Endothelial cell of umbilical vein (primary cell): ENCODE measurements at regions not wholly inside any gene's neighbourhood (a gene's known extent, or its start where the extent isn't known, plus 50 kb on each side); places are given as distances from the start of the nearest gene placed in this dataset.

Experiments
- BruUV-seq: library from RNA; stranded (reverse); fragments of 400-500 nt; replicated peaks from 2 replicates; lab custom pipeline; 2021; lab: Mats Ljungman, UMichigan
- CTCF ChIA-PET: fragments of 300-600, 350-600 bp; sonication (Branson Sonifier 250); formaldehyde crosslinking; loops from one replicate; lab custom pipeline; 2021; ENCODE audit warnings: antibody characterized with exemption, inconsistent platforms; lab: Charles Lee
- POLR2A ChIA-PET: fragments of 300-600, 350-600 bp; sonication (Branson Sonifier 250); formaldehyde crosslinking; loops from one replicate; lab custom pipeline; 2021; ENCODE audit warnings: antibody characterized with exemption, inconsistent platforms; lab: Charles Lee
- DNase-seq: peaks from one replicate; pipeline ENCODE4 v3.0.0-alpha.2; 2011; ENCODE audit warnings: low read depth, low spot score
- FAIRE-seq: peaks from 2 replicates; lab custom pipeline; 2011; peaks lifted over from hg19 to GRCh38; lab: Jason Lieb, UNC
- H2AFZ ChIP-seq: 2 replicates; pipeline ENCODE4 v1.6.0; 2012; ENCODE audit warnings: low read depth, low read length, control low read depth, inconsistent platforms
- H3K27ac ChIP-seq: 2 replicates; pipeline ENCODE4 v1.5.1; 2011; ENCODE audit warnings: low read depth, mild to moderate bottlenecking, control low read depth, low read length, moderate library complexity; ENCODE audit not compliant: insufficient read depth
- H3K27me3 ChIP-seq, 2 experiments: 2 replicates each; pipeline versions ENCODE4 v1.6.0 to v1.6.1; 2011; ENCODE audit warnings: low read length in 2 of 2, mixed read lengths in 1 of 2; ENCODE audit not compliant: control insufficient read depth in 2 of 2, insufficient read depth in 2 of 2
- H3K36me3 ChIP-seq, 2 experiments: 2 replicates in 1 of 2; 3 replicates in 1 of 2; pipeline ENCODE4 v1.5.1; 2011; ENCODE audit warnings: low read length in 2 of 2, mild to moderate bottlenecking in 1 of 2, moderate library complexity in 1 of 2; ENCODE audit not compliant: control insufficient read depth in 2 of 2, insufficient read depth in 2 of 2; ENCODE audit errors: extremely low read depth in 1 of 2
- H3K4me1 ChIP-seq: 3 replicates; pipeline ENCODE4 v1.5.1; 2011; ENCODE audit warnings: mild to moderate bottlenecking, low read length; ENCODE audit not compliant: control insufficient read depth, insufficient read depth; ENCODE audit errors: extremely low read depth
- H3K4me2 ChIP-seq: 2 replicates; pipeline ENCODE4 v1.6.1; 2011; ENCODE audit warnings: low read length, control low read depth, mixed read lengths; ENCODE audit not compliant: insufficient read depth
- H3K4me3 ChIP-seq, 3 experiments: fragments of 200-600 bp in 1 of 3; sonication (generic), shearing (Covaris generic) in 1 of 3; replicated peaks in 1 of 3; 2 replicates each; pipeline ENCODE4 v1.5.1; 2011 to 2016; ENCODE audit warnings: control low read depth in 3 of 3, low read length in 3 of 3, mild to moderate bottlenecking in 2 of 3, inconsistent platforms in 1 of 3, low read depth in 1 of 3, moderate library complexity in 1 of 3; ENCODE audit not compliant: insufficient read depth in 1 of 3
- H3K79me2 ChIP-seq: 2 replicates; pipeline ENCODE4 v1.6.0; 2012; ENCODE audit warnings: low read length, inconsistent platforms; ENCODE audit not compliant: control insufficient read depth, insufficient read depth
- H3K9ac ChIP-seq: replicated peaks from 2 replicates; pipeline ENCODE3; 2011; ENCODE audit warnings: low read length, control low read depth; ENCODE audit not compliant: insufficient read depth; ENCODE audit errors: extremely low read depth
- H3K9me1 ChIP-seq: replicated peaks from 3 replicates; pipeline ENCODE4 v1.6.0; 2011; ENCODE audit warnings: mild to moderate bottlenecking, low read length; ENCODE audit not compliant: control insufficient read depth, insufficient read depth; ENCODE audit errors: extremely low read depth
- H3K9me3 ChIP-seq: replicated peaks from 2 replicates; pipeline ENCODE4 v1.5.1; 2012; ENCODE audit warnings: low read length, inconsistent platforms; ENCODE audit not compliant: control insufficient read depth, insufficient read depth
- H4K20me1 ChIP-seq: replicated peaks from 2 replicates; pipeline ENCODE3; 2011; ENCODE audit warnings: mild to moderate bottlenecking, low read length; ENCODE audit not compliant: control insufficient read depth, insufficient read depth; ENCODE audit errors: extremely low read depth
- EZH2 ChIP-seq: IDR thresholded peaks from 2 replicates; pipeline ENCODE4 v1.6.1; 2012; ENCODE audit warnings: borderline replicate concordance, low read depth, mild to moderate bottlenecking, moderate library complexity, low read length, inconsistent platforms; ENCODE audit not compliant: severe bottlenecking
- FOS ChIP-seq: IDR thresholded peaks from 2 replicates; pipeline ENCODE4 v1.6.1; 2011; ENCODE audit warnings: mild to moderate bottlenecking, low read length, moderate library complexity, borderline replicate concordance; ENCODE audit not compliant: insufficient read depth
- GATA2 ChIP-seq: IDR thresholded peaks from 2 replicates; pipeline ENCODE4 v1.7.0; 2011; ENCODE audit warnings: low read depth, mild to moderate bottlenecking, moderate library complexity, mixed read lengths, low read length; ENCODE audit not compliant: insufficient read length, insufficient read depth
- JUN ChIP-seq: IDR thresholded peaks from 2 replicates; pipeline ENCODE4 v1.6.1; 2011; ENCODE audit warnings: borderline replicate concordance, low read depth; ENCODE audit not compliant: insufficient read length, insufficient read depth
- MYC ChIP-seq: IDR thresholded peaks from one replicate; pipeline ENCODE4 v1.6.1; 2011; ENCODE audit warnings: mild to moderate bottlenecking, low read depth, low read length
- POLR2A ChIP-seq: IDR thresholded peaks from 2 replicates; pipeline ENCODE4 v1.6.1; 2012; ENCODE audit warnings: low read depth, mild to moderate bottlenecking, control low read depth, low read length
- POLR2AphosphoS5 ChIP-seq: IDR thresholded peaks from 2 replicates; pipeline ENCODE4 v1.6.1; 2012; ENCODE audit warnings: low read depth, mild to moderate bottlenecking, control low read depth, low read length, moderate library complexity; ENCODE audit not compliant: insufficient read depth
- dilution Hi-C: fragments of 300-500 bp; cut with MboI; formaldehyde crosslinking; loops from one replicate; pipeline ENCODE4 v1.15.0; 2019; ENCODE audit warnings: low sequenced_read_pairs; ENCODE audit not compliant: extremely low pct_ligation_motif_present
- intact Hi-C: fragments of 100-400 bp; cut with micrococcal nuclease; formaldehyde crosslinking; loops from one replicate; pipeline ENCODE4 v1.10.0; 2022
- TF ChIP-seq, protein P1 (sequence below): IDR thresholded peaks from 2 replicates; pipeline ENCODE4 v1.6.1; 2011; ENCODE audit not compliant: insufficient read depth, insufficient read length
- TF ChIP-seq, protein P2 (sequence below), 2 donors: IDR thresholded peaks; 1 replicate in 1 of 2; 2 replicates in 1 of 2; pipeline ENCODE4 v1.5.1; 2011; ENCODE audit warnings: low read length in 2 of 2, mild to moderate bottlenecking in 2 of 2, moderate library complexity in 2 of 2, control low read depth in 1 of 2, inconsistent platforms in 1 of 2, low read depth in 1 of 2; ENCODE audit not compliant: insufficient read depth in 1 of 2; ENCODE audit errors: extremely low read depth in 1 of 2

DNA sequence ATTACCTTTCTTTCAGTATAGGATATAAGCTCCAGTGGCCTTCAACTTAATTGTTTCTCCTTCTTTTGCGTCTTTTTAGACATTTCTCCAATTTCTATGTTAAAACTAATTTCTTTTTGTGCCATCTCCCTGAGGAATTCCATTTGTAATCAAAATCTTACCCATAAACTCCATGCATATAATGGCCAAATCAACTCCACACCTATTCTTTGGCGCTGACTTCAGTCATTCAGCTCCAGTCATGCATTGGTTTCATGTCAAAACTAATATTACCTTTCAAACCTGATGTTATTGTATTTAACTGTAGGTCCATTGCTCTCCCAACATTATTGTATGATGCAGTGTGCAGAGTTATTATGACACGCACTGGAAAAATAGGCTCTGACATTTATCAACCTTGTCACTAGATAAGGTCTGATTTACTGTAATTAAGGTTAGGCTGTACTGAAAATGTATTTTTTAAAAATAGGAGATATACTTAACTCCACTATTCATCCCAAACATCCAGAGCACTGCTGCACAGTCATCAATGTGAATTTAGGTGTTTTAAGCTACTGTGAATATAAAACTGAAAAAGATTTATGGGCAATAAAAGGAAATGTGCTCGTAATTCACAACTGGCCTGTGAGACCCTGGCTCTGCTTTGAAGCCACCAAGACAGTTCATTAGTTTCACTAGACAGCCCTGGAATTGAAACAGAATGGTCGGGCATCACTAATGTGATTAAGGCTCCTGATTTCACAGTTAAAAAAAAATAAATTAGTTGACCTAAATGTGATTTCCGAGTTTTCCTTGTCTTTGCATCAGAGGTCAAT is 180.6 kb upstream of the GRIA4 start:
- intact Hi-C loops: no loop called here
- H3K9ac ChIP-seq: no peak overlapping the region
- no peaks in the 10 kb centered on the region for H4K20me1 ChIP-seq
- H3K27ac ChIP-seq: no peak overlapping the region
- CTCF ChIA-PET: no interaction called here
- H3K4me3 ChIP-seq: no peak overlapping the region
- no peaks in the 10 kb centered on the region for H3K9me3 ChIP-seq
- no peak for TF ChIP-seq EZH2
- TF ChIP-seq FOS: no peak
- no peak for TF ChIP-seq POLR2AphosphoS5
- TF ChIP-seq, protein P1, sequence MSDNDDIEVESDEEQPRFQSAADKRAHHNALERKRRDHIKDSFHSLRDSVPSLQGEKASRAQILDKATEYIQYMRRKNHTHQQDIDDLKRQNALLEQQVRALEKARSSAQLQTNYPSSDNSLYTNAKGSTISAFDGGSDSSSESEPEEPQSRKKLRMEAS: no peak
- TF ChIP-seq GATA2: no peak
- no peak for TF ChIP-seq JUN
- TF ChIP-seq POLR2A: no peak
- no peak for TF ChIP-seq MYC
- TF ChIP-seq, protein P2, sequence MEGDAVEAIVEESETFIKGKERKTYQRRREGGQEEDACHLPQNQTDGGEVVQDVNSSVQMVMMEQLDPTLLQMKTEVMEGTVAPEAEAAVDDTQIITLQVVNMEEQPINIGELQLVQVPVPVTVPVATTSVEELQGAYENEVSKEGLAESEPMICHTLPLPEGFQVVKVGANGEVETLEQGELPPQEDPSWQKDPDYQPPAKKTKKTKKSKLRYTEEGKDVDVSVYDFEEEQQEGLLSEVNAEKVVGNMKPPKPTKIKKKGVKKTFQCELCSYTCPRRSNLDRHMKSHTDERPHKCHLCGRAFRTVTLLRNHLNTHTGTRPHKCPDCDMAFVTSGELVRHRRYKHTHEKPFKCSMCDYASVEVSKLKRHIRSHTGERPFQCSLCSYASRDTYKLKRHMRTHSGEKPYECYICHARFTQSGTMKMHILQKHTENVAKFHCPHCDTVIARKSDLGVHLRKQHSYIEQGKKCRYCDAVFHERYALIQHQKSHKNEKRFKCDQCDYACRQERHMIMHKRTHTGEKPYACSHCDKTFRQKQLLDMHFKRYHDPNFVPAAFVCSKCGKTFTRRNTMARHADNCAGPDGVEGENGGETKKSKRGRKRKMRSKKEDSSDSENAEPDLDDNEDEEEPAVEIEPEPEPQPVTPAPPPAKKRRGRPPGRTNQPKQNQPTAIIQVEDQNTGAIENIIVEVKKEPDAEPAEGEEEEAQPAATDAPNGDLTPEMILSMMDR (IDR thresholded peaks at IDR 0.05; ENCODE audit: extremely low read depth in 1 of 2, insufficient read depth in 1 of 2, low read depth in 1 of 2, low read length in 2 of 2): no peak
- no TSS peak for BruUV-seq
- H3K36me3 ChIP-seq: no peaks in the 10 kb centered on the region
- DNase-seq: no peak
- no peaks in the 10 kb centered on the region for H3K27me3 ChIP-seq
- H3K4me2 ChIP-seq: no peak overlapping the region
- no peak for FAIRE-seq
- dilution Hi-C loops: no loop called here
- H3K9me1 ChIP-seq: no peaks in the 10 kb centered on the region
- POLR2A ChIA-PET: no interaction called here
- H3K79me2 ChIP-seq: no peaks in the 10 kb centered on the region
- H3K4me1 ChIP-seq: no peaks in the 10 kb centered on the region
- no peak overlapping the region for H2AFZ ChIP-seq
